ENCODE measurements at regions not wholly inside any gene's neighbourhood (a gene's known extent, or its start where the extent isn't known, plus 50 kb on each side); places are given as distances from the start of the nearest gene placed in this dataset.
A peak's percentile ranks its signal among the peaks of the same experiment; 100 is the strongest.

- H2AFZ ChIP-seq (ENCODE audit: low read length): no peak overlapping the region
- DNase-seq (ENCODE audit: low spot score): no peak
- BruUV-seq (replicated peaks): no TSS peak
- H3K4me1 ChIP-seq (ENCODE audit: insufficient read depth, low read length, poor library complexity, severe bottlenecking): no peaks in the 10 kb centered on the region
- no peaks in the 10 kb centered on the region for H3K9me2 ChIP-seq (ENCODE audit: insufficient read depth, low read length)
- H3K4me2 ChIP-seq (ENCODE audit: low read length): no peak overlapping the region
- H4K20me1 ChIP-seq (ENCODE audit: insufficient read depth, low read length): no peaks in the 10 kb centered on the region
- H3K4me3 ChIP-seq (ENCODE audit: low read depth, low read length, poor library complexity, severe bottlenecking): no peak overlapping the region
- H3K79me2 ChIP-seq (ENCODE audit: insufficient read depth, low read depth, low read length): no peaks in the 10 kb centered on the region
- no peaks in the 10 kb centered on the region for H3K9me3 ChIP-seq (ENCODE audit: low read length)
- ChIA-PET CTCF (ENCODE audit: unreplicated experiment) (no interaction called here), POLR2A (no interaction called here)
- no peak overlapping the region for H3K27ac ChIP-seq (ENCODE audit: low read depth, low read length, poor library complexity, severe bottlenecking)
- intact Hi-C loops (cut with micrococcal nuclease; ENCODE audit: unreplicated experiment): no loop called here
- no peaks in the 10 kb centered on the region for H3K36me3 ChIP-seq (ENCODE audit: insufficient read depth, low read length)
- no peak for TF ChIP-seq EZH2phosphoT487 (IDR thresholded peaks at IDR 0.05; ENCODE audit: borderline replicate concordance, low read depth, low read length)
- no peak for TF ChIP-seq CTCF (conservative IDR thresholded peaks at IDR 0.05; ENCODE audit: low read length)
Measured at GRCh38 chr16:17925761-17926160, 410.8 kb downstream of the NPIPA8 start.

GRCh38 chr16:17921357-17921978 lies 415.1 kb downstream of the NPIPA8 start:
- H3K27ac ChIP-seq (ENCODE audit: low read depth, low read length, poor library complexity, severe bottlenecking): no peak overlapping the region
- CTCF ChIA-PET (ENCODE audit: unreplicated experiment): interaction anchor here (0.5 kb wide), 1 partner anchor 101 kb away, joined by 4 read pairs; no protein-coding TSS in a partner anchor
- TF ChIP-seq EZH2phosphoT487 (IDR thresholded peaks at IDR 0.05; ENCODE audit: borderline replicate concordance, low read depth, low read length): no peak
- peak; percentile 86 for TF ChIP-seq CTCF (conservative IDR thresholded peaks at IDR 0.05; ENCODE audit: low read length)
- H2AFZ ChIP-seq (ENCODE audit: low read length): no peak overlapping the region
- BruUV-seq (replicated peaks): no TSS peak
- no peaks in the 10 kb centered on the region for H3K36me3 ChIP-seq (ENCODE audit: insufficient read depth, low read length)
- POLR2A ChIA-PET: interaction anchor here (0.7 kb wide), 1 partner anchor 624 kb away, joined by 3 read pairs; no protein-coding TSS in a partner anchor
- H3K4me3 ChIP-seq (ENCODE audit: low read depth, low read length, poor library complexity, severe bottlenecking): no peak overlapping the region
- no peaks in the 10 kb centered on the region for H4K20me1 ChIP-seq (ENCODE audit: insufficient read depth, low read length)
- peak; percentile 51 for DNase-seq (ENCODE audit: low spot score)
- no peaks in the 10 kb centered on the region for H3K4me1 ChIP-seq (ENCODE audit: insufficient read depth, low read length, poor library complexity, severe bottlenecking)
- no peaks in the 10 kb centered on the region for H3K9me2 ChIP-seq (ENCODE audit: insufficient read depth, low read length)
- intact Hi-C loops (cut with micrococcal nuclease; ENCODE audit: unreplicated experiment): no loop called here
- no peaks in the 10 kb centered on the region for H3K9me3 ChIP-seq (ENCODE audit: low read length)
- H3K79me2 ChIP-seq (ENCODE audit: insufficient read depth, low read depth, low read length): no peaks in the 10 kb centered on the region
- no peak overlapping the region for H3K4me2 ChIP-seq (ENCODE audit: low read length)

GRCh38 chr16:17917316-17918019 lies 419.1 kb downstream of the NPIPA8 start:
- DNase-seq (ENCODE audit: low spot score): no peak

More at GRCh38 chr16:17917316-17918019, 419.1 kb downstream of the NPIPA8 start:
- H3K27ac ChIP-seq (ENCODE audit: low read depth, low read length, poor library complexity, severe bottlenecking): no peak overlapping the region
- ChIA-PET CTCF (ENCODE audit: unreplicated experiment) (no interaction called here), POLR2A (no interaction called here)
- H3K4me2 ChIP-seq (ENCODE audit: low read length): no peak overlapping the region
- no peaks in the 10 kb centered on the region for H3K9me3 ChIP-seq (ENCODE audit: low read length)
- no peak overlapping the region for H3K4me3 ChIP-seq (ENCODE audit: low read depth, low read length, poor library complexity, severe bottlenecking)
- no peak overlapping the region for H2AFZ ChIP-seq (ENCODE audit: low read length)
- no peaks in the 10 kb centered on the region for H3K9me2 ChIP-seq (ENCODE audit: insufficient read depth, low read length)
- no peaks in the 10 kb centered on the region for H3K79me2 ChIP-seq (ENCODE audit: insufficient read depth, low read depth, low read length)
- TF ChIP-seq CTCF (conservative IDR thresholded peaks at IDR 0.05; ENCODE audit: low read length): no peak
- TF ChIP-seq EZH2phosphoT487 (IDR thresholded peaks at IDR 0.05; ENCODE audit: borderline replicate concordance, low read depth, low read length): no peak
- H3K4me1 ChIP-seq (ENCODE audit: insufficient read depth, low read length, poor library complexity, severe bottlenecking): no peaks in the 10 kb centered on the region
- intact Hi-C loops (cut with micrococcal nuclease; ENCODE audit: unreplicated experiment): no loop called here
- H4K20me1 ChIP-seq (ENCODE audit: insufficient read depth, low read length): no peaks in the 10 kb centered on the region
- H3K36me3 ChIP-seq (ENCODE audit: insufficient read depth, low read length): no peaks in the 10 kb centered on the region
- BruUV-seq (replicated peaks): no TSS peak
